WTC11 (cell line): ENCODE measurements at regions not wholly inside any gene's neighbourhood (a gene's known extent, or its start where the extent isn't known, plus 50 kb on each side); places are given as distances from the start of the nearest gene placed in this dataset.

Experiments used
- ATAC-seq: fragments of 200-7000 bp; cut with Tn5 transposase; 2 replicates; pipeline ENCODE4 v1.10.0; 2021; ENCODE audit warnings: mild to moderate bottlenecking, moderate library complexity
- CTCF ChIA-PET: fragments of 300-600 bp; sonication (Branson Sonifier 250); formaldehyde crosslinking; loops from one replicate; lab custom pipeline; 2021; ENCODE audit warnings: antibody characterized with exemption; lab: Charles Lee
- POLR2A ChIA-PET: fragments of 350-600 bp; sonication (Branson Sonifier 250); formaldehyde crosslinking; loops from one replicate; lab custom pipeline; 2021; ENCODE audit warnings: antibody characterized with exemption; lab: Charles Lee
- DNase-seq: peaks from one replicate; pipeline ENCODE4 v3.0.0; 2021; ENCODE audit warnings: low spot score
- H3K27ac Mint-ChIP-seq: 2 replicates; pipeline ENCODE4 v1.8.0; 2021; ENCODE audit warnings: mixed read lengths
- H3K27me3 Mint-ChIP-seq: 2 replicates; pipeline ENCODE4 v1.8.0; 2021; ENCODE audit warnings: low read depth, mild to moderate bottlenecking, moderate library complexity, mixed read lengths
- H3K36me3 Mint-ChIP-seq: 2 replicates; pipeline ENCODE4 v1.8.0; 2021; ENCODE audit warnings: mixed read lengths
- H3K4me1 Mint-ChIP-seq: 2 replicates; pipeline ENCODE4 v1.8.0; 2022; ENCODE audit warnings: mixed read lengths
- H3K4me3 Mint-ChIP-seq: 2 replicates; pipeline ENCODE4 v1.8.0; 2021; ENCODE audit warnings: mild to moderate bottlenecking, moderate library complexity, mixed read lengths
- H3K9me3 Mint-ChIP-seq: 2 replicates; pipeline ENCODE4 v1.8.0; 2021; ENCODE audit warnings: mixed read lengths
- ATF1 ChIP-seq: sonication (generic); formaldehyde crosslinking; IDR thresholded peaks from 2 replicates; pipeline ENCODE4 v1.8.1; 2023; ENCODE audit warnings: mild to moderate bottlenecking, moderate library complexity, missing genetic modification reagents
- ATF6 ChIP-seq: sonication (generic); formaldehyde crosslinking; IDR thresholded peaks from 2 replicates; pipeline ENCODE4 v1.8.1; 2023; ENCODE audit warnings: mild to moderate bottlenecking, missing genetic modification reagents
- CBFB ChIP-seq: sonication (generic); formaldehyde crosslinking; IDR thresholded peaks from 2 replicates; pipeline ENCODE4 v1.8.1; 2022; ENCODE audit warnings: mild to moderate bottlenecking, low read depth, missing genetic modification reagents
- CDX4 ChIP-seq: fragments of 250-450 bp; sonication (Bioruptor Pico); IDR thresholded peaks from 2 replicates; pipeline ENCODE4 v1.9.0; 2021; ENCODE audit warnings: moderate library complexity, mild to moderate bottlenecking, inconsistent platforms, borderline replicate concordance
- CREB1 ChIP-seq: sonication (generic); formaldehyde crosslinking; IDR thresholded peaks from 2 replicates; pipeline ENCODE4 v1.8.0; 2023; ENCODE audit warnings: mild to moderate bottlenecking, missing genetic modification reagents
- E2F4 ChIP-seq: sonication (generic); formaldehyde crosslinking; IDR thresholded peaks from 2 replicates; pipeline ENCODE4 v1.8.1; 2022; ENCODE audit warnings: low read depth, mild to moderate bottlenecking, moderate library complexity, missing genetic modification reagents, borderline replicate concordance
- EMX1 ChIP-seq: fragments of 250-450 bp; sonication (Bioruptor Pico); IDR thresholded peaks from 2 replicates; pipeline ENCODE4 v1.8.0; 2021; ENCODE audit warnings: mild to moderate bottlenecking
- ERG ChIP-seq: fragments of 250-450 bp; sonication (Bioruptor Pico); IDR thresholded peaks from 2 replicates; pipeline ENCODE4 v1.8.0; 2021; ENCODE audit warnings: mild to moderate bottlenecking
- FOXJ3 ChIP-seq: sonication (generic); formaldehyde crosslinking; IDR thresholded peaks from 2 replicates; pipeline ENCODE4 v1.9.0; 2021; ENCODE audit warnings: missing genetic modification reagents, mild to moderate bottlenecking, borderline replicate concordance
- FOXK1 ChIP-seq: sonication (generic); formaldehyde crosslinking; IDR thresholded peaks from 2 replicates; pipeline ENCODE4 v1.8.0; 2022; ENCODE audit warnings: mild to moderate bottlenecking, moderate library complexity, missing genetic modification reagents
- GABPB1 ChIP-seq: sonication (generic); formaldehyde crosslinking; IDR thresholded peaks from 2 replicates; pipeline ENCODE4 v1.8.1; 2023; ENCODE audit warnings: mild to moderate bottlenecking, missing genetic modification reagents
- KAT7 ChIP-seq: sonication (generic); formaldehyde crosslinking; IDR thresholded peaks from 2 replicates; pipeline ENCODE4 v1.8.1; 2023; ENCODE audit warnings: missing genetic modification reagents, mild to moderate bottlenecking, borderline replicate concordance
- NFE2L1 ChIP-seq: sonication (generic); formaldehyde crosslinking; IDR thresholded peaks from 2 replicates; pipeline ENCODE4 v1.8.1; 2023; ENCODE audit warnings: missing genetic modification reagents
- NR2C2 ChIP-seq: sonication (generic); formaldehyde crosslinking; IDR thresholded peaks from 2 replicates; pipeline ENCODE4 v1.8.0; 2022; ENCODE audit warnings: mild to moderate bottlenecking, missing genetic modification reagents
- RELA ChIP-seq: sonication (generic); formaldehyde crosslinking; IDR thresholded peaks from 2 replicates; pipeline ENCODE4 v1.8.1; 2022; ENCODE audit warnings: missing genetic modification reagents, mild to moderate bottlenecking, borderline replicate concordance
- RORB ChIP-seq: fragments of 250-450 bp; sonication (Bioruptor Pico); IDR thresholded peaks from 2 replicates; pipeline ENCODE4 v1.9.0; 2021; ENCODE audit warnings: mild to moderate bottlenecking
- SOX15 ChIP-seq: fragments of 250-450 bp; sonication (Bioruptor Pico); IDR thresholded peaks from 2 replicates; pipeline ENCODE4 v1.9.0; 2021; ENCODE audit warnings: mild to moderate bottlenecking
- ZBTB21 ChIP-seq: sonication (generic); formaldehyde crosslinking; IDR thresholded peaks from 2 replicates; pipeline ENCODE4 v1.8.1; 2023; ENCODE audit warnings: mild to moderate bottlenecking, missing genetic modification reagents, borderline replicate concordance
- ZNF425 ChIP-seq: fragments of 250-450 bp; sonication (Bioruptor Pico); conservative IDR thresholded peaks from 2 replicates; pipeline ENCODE4 v1.9.0; 2021; ENCODE audit warnings: mild to moderate bottlenecking
- TF ChIP-seq, protein P1 (sequence below): sonication (generic); formaldehyde crosslinking; IDR thresholded peaks from 2 replicates; pipeline ENCODE4 v1.8.1; 2023; ENCODE audit warnings: mild to moderate bottlenecking, missing genetic modification reagents, moderate library complexity
- TF ChIP-seq, protein P2 (sequence below): sonication (generic); formaldehyde crosslinking; IDR thresholded peaks from 2 replicates; pipeline ENCODE4 v1.8.0; 2023; ENCODE audit warnings: missing genetic modification reagents, mild to moderate bottlenecking, borderline replicate concordance
- TF ChIP-seq, protein P3 (sequence below): sonication (generic); formaldehyde crosslinking; IDR thresholded peaks from 2 replicates; pipeline ENCODE4 v1.8.1; 2022; ENCODE audit warnings: mild to moderate bottlenecking, moderate library complexity, missing genetic modification reagents

- TF ChIP-seq, protein P1, sequence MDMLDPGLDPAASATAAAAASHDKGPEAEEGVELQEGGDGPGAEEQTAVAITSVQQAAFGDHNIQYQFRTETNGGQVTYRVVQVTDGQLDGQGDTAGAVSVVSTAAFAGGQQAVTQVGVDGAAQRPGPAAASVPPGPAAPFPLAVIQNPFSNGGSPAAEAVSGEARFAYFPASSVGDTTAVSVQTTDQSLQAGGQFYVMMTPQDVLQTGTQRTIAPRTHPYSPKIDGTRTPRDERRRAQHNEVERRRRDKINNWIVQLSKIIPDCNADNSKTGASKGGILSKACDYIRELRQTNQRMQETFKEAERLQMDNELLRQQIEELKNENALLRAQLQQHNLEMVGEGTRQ (CRISPR knock-in tag), result no peak
- TF ChIP-seq EMX1 (CRISPR knock-in tag), result no peak
- no peak for TF ChIP-seq ZBTB21 (CRISPR knock-in tag)
- no peak for TF ChIP-seq CREB1 (CRISPR knock-in tag)
- TF ChIP-seq, protein P2, sequence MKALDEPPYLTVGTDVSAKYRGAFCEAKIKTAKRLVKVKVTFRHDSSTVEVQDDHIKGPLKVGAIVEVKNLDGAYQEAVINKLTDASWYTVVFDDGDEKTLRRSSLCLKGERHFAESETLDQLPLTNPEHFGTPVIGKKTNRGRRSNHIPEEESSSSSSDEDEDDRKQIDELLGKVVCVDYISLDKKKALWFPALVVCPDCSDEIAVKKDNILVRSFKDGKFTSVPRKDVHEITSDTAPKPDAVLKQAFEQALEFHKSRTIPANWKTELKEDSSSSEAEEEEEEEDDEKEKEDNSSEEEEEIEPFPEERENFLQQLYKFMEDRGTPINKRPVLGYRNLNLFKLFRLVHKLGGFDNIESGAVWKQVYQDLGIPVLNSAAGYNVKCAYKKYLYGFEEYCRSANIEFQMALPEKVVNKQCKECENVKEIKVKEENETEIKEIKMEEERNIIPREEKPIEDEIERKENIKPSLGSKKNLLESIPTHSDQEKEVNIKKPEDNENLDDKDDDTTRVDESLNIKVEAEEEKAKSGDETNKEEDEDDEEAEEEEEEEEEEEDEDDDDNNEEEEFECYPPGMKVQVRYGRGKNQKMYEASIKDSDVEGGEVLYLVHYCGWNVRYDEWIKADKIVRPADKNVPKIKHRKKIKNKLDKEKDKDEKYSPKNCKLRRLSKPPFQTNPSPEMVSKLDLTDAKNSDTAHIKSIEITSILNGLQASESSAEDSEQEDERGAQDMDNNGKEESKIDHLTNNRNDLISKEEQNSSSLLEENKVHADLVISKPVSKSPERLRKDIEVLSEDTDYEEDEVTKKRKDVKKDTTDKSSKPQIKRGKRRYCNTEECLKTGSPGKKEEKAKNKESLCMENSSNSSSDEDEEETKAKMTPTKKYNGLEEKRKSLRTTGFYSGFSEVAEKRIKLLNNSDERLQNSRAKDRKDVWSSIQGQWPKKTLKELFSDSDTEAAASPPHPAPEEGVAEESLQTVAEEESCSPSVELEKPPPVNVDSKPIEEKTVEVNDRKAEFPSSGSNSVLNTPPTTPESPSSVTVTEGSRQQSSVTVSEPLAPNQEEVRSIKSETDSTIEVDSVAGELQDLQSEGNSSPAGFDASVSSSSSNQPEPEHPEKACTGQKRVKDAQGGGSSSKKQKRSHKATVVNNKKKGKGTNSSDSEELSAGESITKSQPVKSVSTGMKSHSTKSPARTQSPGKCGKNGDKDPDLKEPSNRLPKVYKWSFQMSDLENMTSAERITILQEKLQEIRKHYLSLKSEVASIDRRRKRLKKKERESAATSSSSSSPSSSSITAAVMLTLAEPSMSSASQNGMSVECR (CRISPR knock-in tag), result no peak
- TF ChIP-seq, protein P3, sequence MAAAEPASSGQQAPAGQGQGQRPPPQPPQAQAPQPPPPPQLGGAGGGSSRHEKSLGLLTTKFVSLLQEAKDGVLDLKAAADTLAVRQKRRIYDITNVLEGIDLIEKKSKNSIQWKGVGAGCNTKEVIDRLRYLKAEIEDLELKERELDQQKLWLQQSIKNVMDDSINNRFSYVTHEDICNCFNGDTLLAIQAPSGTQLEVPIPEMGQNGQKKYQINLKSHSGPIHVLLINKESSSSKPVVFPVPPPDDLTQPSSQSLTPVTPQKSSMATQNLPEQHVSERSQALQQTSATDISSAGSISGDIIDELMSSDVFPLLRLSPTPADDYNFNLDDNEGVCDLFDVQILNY (CRISPR knock-in tag), result no peak
- no peak for TF ChIP-seq RELA
- no peak for TF ChIP-seq RORB (CRISPR knock-in tag)
These were observed 350.4 kb downstream of the BMP4 start (continued) for GRCh38 chr14:53606203-53606602.

DNA sequence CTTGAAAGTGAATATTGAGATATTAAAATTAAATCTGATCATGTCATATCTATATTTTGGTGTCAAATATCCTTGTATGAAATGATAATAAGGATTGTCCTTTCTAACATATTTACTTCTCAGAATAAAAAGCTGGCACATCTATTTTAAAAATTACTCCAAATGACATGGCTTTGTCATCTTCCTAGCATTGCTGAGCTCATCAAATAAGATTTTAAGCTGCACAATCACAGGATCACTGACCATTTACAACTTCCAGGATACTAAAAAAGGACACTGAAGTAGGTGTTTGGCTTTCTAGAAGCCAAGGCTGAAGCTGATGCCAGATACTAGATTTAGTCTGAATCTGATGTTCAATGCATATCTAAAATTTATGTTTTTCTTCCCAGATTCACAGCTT, 351.1 kb downstream of the BMP4 start:
- ATAC-seq (no peak), DNase-seq (no peak)
- ChIA-PET CTCF (no interaction called here), POLR2A (no interaction called here)
- no peak overlapping the region for H3K4me3 Mint-ChIP-seq
- H3K4me1 Mint-ChIP-seq, result peaks cover 7% of the 10 kb centered on the region
- H3K27me3 Mint-ChIP-seq, result no peaks in the 10 kb centered on the region; the same call in 1 of the 2 replicates
- H3K9me3 Mint-ChIP-seq, result no peaks in the 10 kb centered on the region
- no peak overlapping the region for H3K27ac Mint-ChIP-seq
- H3K36me3 Mint-ChIP-seq, result no peaks in the 10 kb centered on the region
- TF ChIP-seq E2F4 (CRISPR knock-in tag) (no peak), ATF1 (CRISPR knock-in tag) (no peak), FOXJ3 (CRISPR knock-in tag) (no peak), ATF6 (CRISPR knock-in tag) (no peak), ZNF425 (CRISPR knock-in tag) (no peak), SOX15 (no peak), KAT7 (CRISPR knock-in tag) (no peak), FOXK1 (CRISPR knock-in tag) (no peak), NFE2L1 (CRISPR knock-in tag) (no peak), GABPB1 (CRISPR knock-in tag) (no peak), RORB (CRISPR knock-in tag) (no peak), NR2C2 (CRISPR knock-in tag) (no peak), ERG (no peak), CBFB (CRISPR knock-in tag) (no peak), CDX4 (CRISPR knock-in tag) (no peak)
- TF ChIP-seq, protein P3 (CRISPR knock-in tag), result no peak
